ENCODE measurements at regions not wholly inside any gene's neighbourhood (a gene's known extent, or its start where the extent isn't known, plus 50 kb on each side); places are given as distances from the start of the nearest gene placed in this dataset.

- no peak for DNase-seq (ENCODE audit: low spot score)
These were observed 137.7 kb upstream of the APCDD1 start for GRCh38 chr18:10316778-10317177.

- no peak for DNase-seq (ENCODE audit: low spot score)
These were observed 136.4 kb upstream of the APCDD1 start for GRCh38 chr18:10317864-10318690.

GRCh38 chr18:10318691-10318970 is 135.8 kb upstream of the APCDD1 start:
- no peak for DNase-seq (ENCODE audit: low spot score)

- no peak for DNase-seq (ENCODE audit: low spot score)
These were observed 135.4 kb upstream of the APCDD1 start for GRCh38 chr18:10319026-10319425.

GRCh38 chr18:10319914-10320600 is 134.4 kb upstream of the APCDD1 start:
- DNase-seq (ENCODE audit: low spot score): no peak

GRCh38 chr18:10320791-10321190 is 133.6 kb upstream of the APCDD1 start:
- DNase-seq (ENCODE audit: low spot score): no peak

- DNase-seq (ENCODE audit: low spot score): no peak
These were observed 132.9 kb upstream of the APCDD1 start for GRCh38 chr18:10321576-10321975.

GRCh38 chr18:10322004-10322403 is 132.4 kb upstream of the APCDD1 start:
- DNase-seq (ENCODE audit: low spot score): no peak

- DNase-seq (ENCODE audit: low spot score): no peak
These were observed 132.0 kb upstream of the APCDD1 start for GRCh38 chr18:10322435-10322834.

GRCh38 chr18:10329101-10329500 is 125.3 kb upstream of the APCDD1 start:
- no peak for DNase-seq (ENCODE audit: low spot score)

- DNase-seq (ENCODE audit: low spot score): no peak
These were observed 124.0 kb upstream of the APCDD1 start for GRCh38 chr18:10330428-10330827.

- DNase-seq (ENCODE audit: low spot score): no peak
These were observed 122.0 kb upstream of the APCDD1 start for GRCh38 chr18:10332452-10332851.

GRCh38 chr18:10336749-10337350 is 117.6 kb upstream of the APCDD1 start:
- DNase-seq (ENCODE audit: low spot score): no peak

- no peak for DNase-seq (ENCODE audit: low spot score)
These were observed 113.6 kb upstream of the APCDD1 start for GRCh38 chr18:10340821-10341220.

- DNase-seq (ENCODE audit: low spot score): no peak
These were observed 110.7 kb upstream of the APCDD1 start for GRCh38 chr18:10343778-10344177.

- DNase-seq (ENCODE audit: low spot score): no peak
These were observed 107.6 kb upstream of the APCDD1 start for GRCh38 chr18:10346749-10347415.

- no peak for DNase-seq (ENCODE audit: low spot score)
These were observed 104.9 kb upstream of the APCDD1 start for GRCh38 chr18:10349561-10349960.

- DNase-seq (ENCODE audit: low spot score): no peak
These were observed 103.8 kb upstream of the APCDD1 start for GRCh38 chr18:10350661-10351060.

GRCh38 chr18:10351219-10351818 is 103.1 kb upstream of the APCDD1 start:
- no peak for DNase-seq (ENCODE audit: low spot score)

- DNase-seq (ENCODE audit: low spot score): no peak
These were observed 102.6 kb upstream of the APCDD1 start for GRCh38 chr18:10351858-10352257.

- no peak for DNase-seq (ENCODE audit: low spot score)
These were observed 101.8 kb upstream of the APCDD1 start for GRCh38 chr18:10352671-10353070.

GRCh38 chr18:10353791-10354190 is 100.6 kb upstream of the APCDD1 start:
- no peak for DNase-seq (ENCODE audit: low spot score)

Data from kidney capillary endothelial cell (primary cell).